A549 (cell line): ENCODE measurements at regions not wholly inside any gene's neighbourhood (a gene's known extent, or its start where the extent isn't known, plus 50 kb on each side); places are given as distances from the start of the nearest gene placed in this dataset.

Experiments
- EP300 ChIP-seq, 2 experiments: fragments of >200 bp; sonication (Bioruptor Twin); formaldehyde crosslinking; IDR thresholded peaks; 2 replicates in 1 of 2; 3 replicates in 1 of 2; pipeline ENCODE4 v1.6.1; 2016 to 2017
- POLR2A ChIP-seq: IDR thresholded peaks from 2 replicates; pipeline ENCODE4 v1.6.1; 2012; ENCODE audit warnings: mild to moderate bottlenecking, low read length
- RAD21 ChIP-seq, 2 experiments: fragments of >200 bp in 1 of 2; sonication (Bioruptor Twin) in 1 of 2; formaldehyde crosslinking in 1 of 2; IDR thresholded peaks in 1 of 2; conservative IDR thresholded peaks in 1 of 2; 2 replicates in 1 of 2; 3 replicates in 1 of 2; pipeline ENCODE4 v1.6.1; 2012 to 2018; ENCODE audit warnings: inconsistent platforms in 1 of 2
- ZSCAN20 ChIP-seq: fragments of 250-450 bp; sonication (Bioruptor Pico); IDR thresholded peaks from 2 replicates; pipeline ENCODE4 v1.8.0; 2022; ENCODE audit warnings: mild to moderate bottlenecking, moderate library complexity
- TF ChIP-seq, protein P1 (sequence below): fragments of >200 bp; sonication (Bioruptor Twin); formaldehyde crosslinking; IDR thresholded peaks from 3 replicates; pipeline ENCODE4 v1.5.1; 2016
- TF ChIP-seq, protein P2 (sequence below): fragments of 250-450 bp; sonication (Bioruptor Pico); IDR thresholded peaks from 2 replicates; pipeline ENCODE4 v1.5.0; 2021; ENCODE audit warnings: mild to moderate bottlenecking, moderate library complexity, borderline replicate concordance
- TF ChIP-seq, protein P3 (sequence below): IDR thresholded peaks from 2 replicates; pipeline ENCODE4 v1.6.1; 2012

DNA sequence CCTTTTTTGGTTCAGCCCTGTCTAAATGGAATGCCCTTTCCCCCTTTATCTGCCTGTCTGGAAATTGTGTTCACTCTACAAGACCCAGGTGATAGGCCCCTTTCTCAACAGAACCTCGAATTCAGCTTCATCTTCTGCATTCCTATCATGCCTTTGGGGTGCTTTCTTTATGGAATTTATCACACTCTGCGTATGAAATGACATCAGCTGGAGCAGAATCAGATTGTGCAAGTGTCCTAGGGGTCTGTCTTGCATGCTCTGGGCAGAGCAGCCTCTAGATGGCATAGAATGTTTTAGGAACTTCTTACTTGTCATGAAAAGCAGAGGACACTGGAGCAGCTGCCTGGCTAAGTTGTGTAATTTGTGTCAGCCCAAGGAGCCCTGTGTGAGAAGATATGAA is 84.9 kb downstream of the ISL1 start:
- TF ChIP-seq, protein P1, sequence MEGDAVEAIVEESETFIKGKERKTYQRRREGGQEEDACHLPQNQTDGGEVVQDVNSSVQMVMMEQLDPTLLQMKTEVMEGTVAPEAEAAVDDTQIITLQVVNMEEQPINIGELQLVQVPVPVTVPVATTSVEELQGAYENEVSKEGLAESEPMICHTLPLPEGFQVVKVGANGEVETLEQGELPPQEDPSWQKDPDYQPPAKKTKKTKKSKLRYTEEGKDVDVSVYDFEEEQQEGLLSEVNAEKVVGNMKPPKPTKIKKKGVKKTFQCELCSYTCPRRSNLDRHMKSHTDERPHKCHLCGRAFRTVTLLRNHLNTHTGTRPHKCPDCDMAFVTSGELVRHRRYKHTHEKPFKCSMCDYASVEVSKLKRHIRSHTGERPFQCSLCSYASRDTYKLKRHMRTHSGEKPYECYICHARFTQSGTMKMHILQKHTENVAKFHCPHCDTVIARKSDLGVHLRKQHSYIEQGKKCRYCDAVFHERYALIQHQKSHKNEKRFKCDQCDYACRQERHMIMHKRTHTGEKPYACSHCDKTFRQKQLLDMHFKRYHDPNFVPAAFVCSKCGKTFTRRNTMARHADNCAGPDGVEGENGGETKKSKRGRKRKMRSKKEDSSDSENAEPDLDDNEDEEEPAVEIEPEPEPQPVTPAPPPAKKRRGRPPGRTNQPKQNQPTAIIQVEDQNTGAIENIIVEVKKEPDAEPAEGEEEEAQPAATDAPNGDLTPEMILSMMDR, result no peak
- TF ChIP-seq POLR2A, result no peak
- no peak for TF ChIP-seq ZSCAN20 (CRISPR knock-in tag)
- TF ChIP-seq, protein P2, sequence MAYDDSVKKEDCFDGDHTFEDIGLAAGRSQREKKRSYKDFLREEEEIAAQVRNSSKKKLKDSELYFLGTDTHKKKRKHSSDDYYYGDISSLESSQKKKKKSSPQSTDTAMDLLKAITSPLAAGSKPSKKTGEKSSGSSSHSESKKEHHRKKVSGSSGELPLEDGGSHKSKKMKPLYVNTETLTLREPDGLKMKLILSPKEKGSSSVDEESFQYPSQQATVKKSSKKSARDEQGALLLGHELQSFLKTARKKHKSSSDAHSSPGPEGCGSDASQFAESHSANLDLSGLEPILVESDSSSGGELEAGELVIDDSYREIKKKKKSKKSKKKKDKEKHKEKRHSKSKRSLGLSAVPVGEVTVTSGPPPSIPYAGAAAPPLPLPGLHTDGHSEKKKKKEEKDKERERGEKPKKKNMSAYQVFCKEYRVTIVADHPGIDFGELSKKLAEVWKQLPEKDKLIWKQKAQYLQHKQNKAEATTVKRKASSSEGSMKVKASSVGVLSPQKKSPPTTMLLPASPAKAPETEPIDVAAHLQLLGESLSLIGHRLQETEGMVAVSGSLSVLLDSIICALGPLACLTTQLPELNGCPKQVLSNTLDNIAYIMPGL (CRISPR knock-in tag), result no peak
- TF ChIP-seq EP300 (IDR thresholded peaks at IDR 0.05), result no peak
- TF ChIP-seq RAD21 (conservative IDR thresholded peaks at IDR 0.05 in 1 of 2, IDR thresholded peaks at IDR 0.05 in 1 of 2), result no peak
- TF ChIP-seq, protein P3, sequence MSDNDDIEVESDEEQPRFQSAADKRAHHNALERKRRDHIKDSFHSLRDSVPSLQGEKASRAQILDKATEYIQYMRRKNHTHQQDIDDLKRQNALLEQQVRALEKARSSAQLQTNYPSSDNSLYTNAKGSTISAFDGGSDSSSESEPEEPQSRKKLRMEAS, result no peak
